Colonic mucosa (tissue), 4 donors: ENCODE measurements at regions not wholly inside any gene's neighbourhood (a gene's known extent, or its start where the extent isn't known, plus 50 kb on each side); places are given as distances from the start of the nearest gene placed in this dataset.

Experiments
- DNase-seq: peaks from one replicate; pipeline ENCODE4 v3.0.0-alpha.2; 2020
- H3K27ac ChIP-seq: fragments of 200-600 bp; one replicate; pipeline ENCODE4 v1.8.0; 2021
- H3K27me3 ChIP-seq: fragments of 200-600 bp; one replicate; pipeline ENCODE4 v1.8.0; 2021
- H3K36me3 ChIP-seq: fragments of 200-600 bp; one replicate; pipeline ENCODE4 v1.8.0; 2021
- H3K4me1 ChIP-seq: fragments of 200-600 bp; one replicate; pipeline ENCODE4 v1.8.0; 2021; ENCODE audit warnings: mild to moderate bottlenecking
- H3K4me3 ChIP-seq: fragments of 200-600 bp; one replicate; pipeline ENCODE4 v1.8.0; 2021
- H3K9ac ChIP-seq, 2 donors: one replicate each; pipeline ENCODE4 v1.7.0; 2013; ENCODE audit warnings: control low read depth in 2 of 2, low read depth in 2 of 2, low read length in 2 of 2
- H3K9me3 ChIP-seq: fragments of 200-600 bp; one replicate; pipeline ENCODE4 v1.8.0; 2021
- intact Hi-C: fragments of 100-400 bp; cut with DNase I; formaldehyde crosslinking; loops from one replicate; pipeline ENCODE4 v1.14.1; 2022
- TF ChIP-seq, protein P1 (sequence below): fragments of 200-600 bp; IDR thresholded peaks from one replicate; pipeline ENCODE4 v1.8.0; 2022; ENCODE audit warnings: antibody characterized with exemption, mild to moderate bottlenecking
- donor health status: healthy.
- donor health status: DM: no; HTN: no; CAD: no.
- donor health status: DM: no; HTN: no; CAD: no.

GRCh38 chr21:31580866-31581276 is 78.6 kb upstream of the SOD1 start:
- H3K27ac ChIP-seq, result no peak overlapping the region
- TF ChIP-seq, protein P1, sequence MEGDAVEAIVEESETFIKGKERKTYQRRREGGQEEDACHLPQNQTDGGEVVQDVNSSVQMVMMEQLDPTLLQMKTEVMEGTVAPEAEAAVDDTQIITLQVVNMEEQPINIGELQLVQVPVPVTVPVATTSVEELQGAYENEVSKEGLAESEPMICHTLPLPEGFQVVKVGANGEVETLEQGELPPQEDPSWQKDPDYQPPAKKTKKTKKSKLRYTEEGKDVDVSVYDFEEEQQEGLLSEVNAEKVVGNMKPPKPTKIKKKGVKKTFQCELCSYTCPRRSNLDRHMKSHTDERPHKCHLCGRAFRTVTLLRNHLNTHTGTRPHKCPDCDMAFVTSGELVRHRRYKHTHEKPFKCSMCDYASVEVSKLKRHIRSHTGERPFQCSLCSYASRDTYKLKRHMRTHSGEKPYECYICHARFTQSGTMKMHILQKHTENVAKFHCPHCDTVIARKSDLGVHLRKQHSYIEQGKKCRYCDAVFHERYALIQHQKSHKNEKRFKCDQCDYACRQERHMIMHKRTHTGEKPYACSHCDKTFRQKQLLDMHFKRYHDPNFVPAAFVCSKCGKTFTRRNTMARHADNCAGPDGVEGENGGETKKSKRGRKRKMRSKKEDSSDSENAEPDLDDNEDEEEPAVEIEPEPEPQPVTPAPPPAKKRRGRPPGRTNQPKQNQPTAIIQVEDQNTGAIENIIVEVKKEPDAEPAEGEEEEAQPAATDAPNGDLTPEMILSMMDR, result peak; percentile 73
- no peaks in the 10 kb centered on the region for H3K9me3 ChIP-seq
- H3K36me3 ChIP-seq, result no peaks in the 10 kb centered on the region
- no peaks in the 10 kb centered on the region for H3K27me3 ChIP-seq
- H3K4me1 ChIP-seq, result no peaks in the 10 kb centered on the region
- intact Hi-C loops, result loop anchor here (2.0 kb wide), 1 partner anchor 382 kb away; no protein-coding TSS in a partner anchor
- DNase-seq, result peak; percentile 79
- no peak overlapping the region for H3K9ac ChIP-seq
- H3K4me3 ChIP-seq, result no peak overlapping the region

- no peaks in the 10 kb centered on the region for H3K36me3 ChIP-seq
- H3K27ac ChIP-seq, result no peak overlapping the region
- no peaks in the 10 kb centered on the region for H3K27me3 ChIP-seq
- TF ChIP-seq, protein P1, result no peak
- H3K4me1 ChIP-seq, result no peaks in the 10 kb centered on the region
- no peak overlapping the region for H3K9ac ChIP-seq
- no peak for DNase-seq
- intact Hi-C loops, result loop anchor here (5.0 kb wide), 1 partner anchor 230 kb away; no protein-coding TSS in a partner anchor
- no peaks in the 10 kb centered on the region for H3K9me3 ChIP-seq
- H3K4me3 ChIP-seq, result no peak overlapping the region
Measured at GRCh38 chr21:31577271-31577670, 82.2 kb upstream of the SOD1 start.

GRCh38 chr21:31576428-31576827 is 83.1 kb upstream of the SOD1 start:
- intact Hi-C loops, result loop anchor here (5.0 kb wide), 1 partner anchor 229 kb away; no protein-coding TSS in a partner anchor
- H3K27ac ChIP-seq, result no peak overlapping the region

DNA sequence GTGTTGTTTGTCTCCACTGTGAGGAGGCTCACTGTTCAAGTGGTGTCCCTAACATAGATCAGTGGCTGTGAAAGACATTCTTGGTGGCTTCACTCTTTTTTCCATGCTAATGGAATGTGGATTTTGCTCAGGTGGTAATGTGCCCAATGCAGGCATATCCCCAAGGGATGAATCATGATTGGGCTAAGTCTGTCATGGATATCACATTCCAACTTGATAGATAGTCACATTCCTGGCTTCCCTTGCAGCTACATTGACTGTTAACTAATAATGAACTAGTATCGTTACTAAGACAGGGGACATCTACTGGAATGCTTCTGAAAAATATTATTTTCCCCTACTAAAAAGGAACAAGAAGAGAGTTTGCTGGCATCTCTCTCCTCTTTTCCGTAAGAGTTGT is 86.3 kb upstream of the SOD1 start:
- DNase-seq, result no peak
- H3K36me3 ChIP-seq, result no peaks in the 10 kb centered on the region
- no peak overlapping the region for H3K9ac ChIP-seq
- no peaks in the 10 kb centered on the region for H3K4me1 ChIP-seq
- no peak overlapping the region for H3K27ac ChIP-seq
- H3K4me3 ChIP-seq, result no peak overlapping the region
- H3K27me3 ChIP-seq, result no peaks in the 10 kb centered on the region
- intact Hi-C loops, result no loop called here
- TF ChIP-seq, protein P1, result no peak
- no peaks in the 10 kb centered on the region for H3K9me3 ChIP-seq

More at GRCh38 chr21:31576428-31576827, 83.1 kb upstream of the SOD1 start:
- Histone ChIP-seq H3K4me1 (no peaks in the 10 kb centered on the region), H3K9ac (no peak overlapping the region), H3K4me3 (no peak overlapping the region), H3K9me3 (no peaks in the 10 kb centered on the region), H3K27me3 (no peaks in the 10 kb centered on the region), H3K36me3 (no peaks in the 10 kb centered on the region)
- TF ChIP-seq, protein P1, result no peak
- no peak for DNase-seq

DNA sequence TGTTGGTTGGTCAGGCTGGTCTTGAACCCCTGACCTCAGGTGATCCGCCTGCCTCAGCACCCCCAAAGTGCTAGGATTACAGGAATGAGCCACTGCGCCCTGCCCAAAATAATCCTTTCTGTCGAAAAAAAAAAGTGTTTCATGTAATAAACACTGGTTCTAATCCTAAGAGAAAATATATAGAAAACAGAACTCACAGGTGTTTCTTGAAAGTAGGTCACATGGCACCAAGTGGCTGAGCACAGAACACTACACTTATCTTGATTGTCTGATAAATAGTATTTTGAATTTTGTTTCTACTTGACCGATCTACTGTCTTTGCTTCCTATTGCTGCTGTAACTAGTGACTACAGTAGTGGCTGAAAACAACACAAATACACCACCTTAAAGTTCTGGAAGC is 87.6 kb upstream of the SOD1 start:
- H3K9ac ChIP-seq, result no peak overlapping the region
- no peaks in the 10 kb centered on the region for H3K27me3 ChIP-seq
- H3K9me3 ChIP-seq, result no peaks in the 10 kb centered on the region
- no peak for DNase-seq
- no peaks in the 10 kb centered on the region for H3K4me1 ChIP-seq
- H3K27ac ChIP-seq, result no peak overlapping the region
- TF ChIP-seq, protein P1, result no peak
- intact Hi-C loops, result no loop called here
- H3K36me3 ChIP-seq, result no peaks in the 10 kb centered on the region
- no peak overlapping the region for H3K4me3 ChIP-seq
